ENCODE measurements at regions not wholly inside any gene's neighbourhood (a gene's known extent, or its start where the extent isn't known, plus 50 kb on each side); places are given as distances from the start of the nearest gene placed in this dataset.

DNA sequence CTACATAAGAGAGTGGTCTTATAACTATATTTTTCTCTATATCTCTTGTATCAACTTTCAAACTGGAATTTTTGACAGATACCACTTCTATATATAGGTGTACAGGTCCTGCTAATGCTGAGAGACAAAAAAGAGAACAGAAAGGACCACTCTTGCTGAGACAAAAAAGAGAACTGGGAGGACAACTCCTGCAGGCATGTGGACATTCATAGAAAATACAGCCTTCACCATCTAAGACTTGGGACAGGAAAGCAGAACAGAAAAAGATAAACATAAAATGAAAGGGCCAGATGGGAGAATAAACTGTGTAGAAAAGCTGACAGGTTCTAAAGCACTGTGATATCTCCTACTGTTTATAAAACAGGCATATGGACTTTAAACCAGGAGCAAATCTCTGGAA, 541.0 kb upstream of the ADGRB3 start:
- no peak for TF ChIP-seq CTCF (IDR thresholded peaks at IDR 0.05; ENCODE audit: extremely low read depth in 1 of 2, insufficient read depth in 1 of 2, low read depth in 1 of 2, low read length in 2 of 2)
- TF ChIP-seq POLR2AphosphoS5 (IDR thresholded peaks at IDR 0.05; ENCODE audit: insufficient read depth, low read depth, low read length): no peak
- TF ChIP-seq, protein P1, sequence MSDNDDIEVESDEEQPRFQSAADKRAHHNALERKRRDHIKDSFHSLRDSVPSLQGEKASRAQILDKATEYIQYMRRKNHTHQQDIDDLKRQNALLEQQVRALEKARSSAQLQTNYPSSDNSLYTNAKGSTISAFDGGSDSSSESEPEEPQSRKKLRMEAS (IDR thresholded peaks at IDR 0.05; ENCODE audit: insufficient read depth, insufficient read length): no peak
- TF ChIP-seq EZH2 (IDR thresholded peaks at IDR 0.05; ENCODE audit: borderline replicate concordance, low read depth, low read length, severe bottlenecking): no peak
- TF ChIP-seq POLR2A (IDR thresholded peaks at IDR 0.05; ENCODE audit: low read depth, low read length): no peak
- TF ChIP-seq MYC (IDR thresholded peaks at IDR 0.05; ENCODE audit: low read depth, low read length): no peak
- no peak for TF ChIP-seq JUN (IDR thresholded peaks at IDR 0.05; ENCODE audit: borderline replicate concordance, insufficient read depth, insufficient read length, low read depth)
- no peak for TF ChIP-seq GATA2 (IDR thresholded peaks at IDR 0.05; ENCODE audit: insufficient read depth, insufficient read length, low read depth, low read length)
- no peak for TF ChIP-seq FOS (IDR thresholded peaks at IDR 0.05; ENCODE audit: borderline replicate concordance, insufficient read depth, low read length)

Data from endothelial cell of umbilical vein (primary cell).